ENCODE measurements at regions not wholly inside any gene's neighbourhood (a gene's known extent, or its start where the extent isn't known, plus 50 kb on each side); places are given as distances from the start of the nearest gene placed in this dataset.

GRCh38 chr3:83302091-83302490 is 1540.6 kb upstream of the GBE1 start:
- TF ChIP-seq CTCF (IDR thresholded peaks at IDR 0.05; ENCODE audit: low read depth, low read length) (no peak), POLR2A (IDR thresholded peaks at IDR 0.05; ENCODE audit: extremely low read depth, insufficient read length) (no peak), MAX (IDR thresholded peaks at IDR 0.05; ENCODE audit: low read depth, low read length) (no peak), MYC (IDR thresholded peaks at IDR 0.05; ENCODE audit: low read depth, low read length) (no peak)
- no peak overlapping the region for H3K4me3 ChIP-seq (ENCODE audit: low read depth, low read length)
- no peak for DNase-seq (ENCODE audit: low read depth)

- TF ChIP-seq POLR2A (IDR thresholded peaks at IDR 0.05; ENCODE audit: extremely low read depth, insufficient read length): no peak
- TF ChIP-seq CTCF (IDR thresholded peaks at IDR 0.05; ENCODE audit: low read depth, low read length): no peak
- no peak overlapping the region for H3K4me3 ChIP-seq (ENCODE audit: low read depth, low read length)
Measured at GRCh38 chr3:83317605-83318004, 1556.2 kb upstream of the GBE1 start.

GRCh38 chr3:83320726-83321125 is 1559.3 kb upstream of the GBE1 start:
- no peak overlapping the region for H3K4me3 ChIP-seq (ENCODE audit: low read depth, low read length)
- TF ChIP-seq CTCF (IDR thresholded peaks at IDR 0.05; ENCODE audit: low read depth, low read length): no peak
- no peak for TF ChIP-seq POLR2A (IDR thresholded peaks at IDR 0.05; ENCODE audit: extremely low read depth, insufficient read length)
- no peak for TF ChIP-seq MAX (IDR thresholded peaks at IDR 0.05; ENCODE audit: low read depth, low read length)
- no peak for TF ChIP-seq MYC (IDR thresholded peaks at IDR 0.05; ENCODE audit: low read depth, low read length)
- DNase-seq (ENCODE audit: low read depth): no peak

More at GRCh38 chr3:83317605-83318004, 1556.2 kb upstream of the GBE1 start:
- DNase-seq (ENCODE audit: low read depth): no peak

- no peak overlapping the region for H3K4me3 ChIP-seq (ENCODE audit: low read depth, low read length)
- no peak for DNase-seq (ENCODE audit: low read depth)
- TF ChIP-seq CTCF (IDR thresholded peaks at IDR 0.05; ENCODE audit: low read depth, low read length) (no peak), MYC (IDR thresholded peaks at IDR 0.05; ENCODE audit: low read depth, low read length) (no peak), POLR2A (IDR thresholded peaks at IDR 0.05; ENCODE audit: extremely low read depth, insufficient read length) (no peak), MAX (IDR thresholded peaks at IDR 0.05; ENCODE audit: low read depth, low read length) (no peak)
Measured at GRCh38 chr3:83321457-83321856, 1560.0 kb upstream of the GBE1 start.

- TF ChIP-seq CTCF (IDR thresholded peaks at IDR 0.05; ENCODE audit: low read depth, low read length) (no peak), MYC (IDR thresholded peaks at IDR 0.05; ENCODE audit: low read depth, low read length) (no peak), POLR2A (IDR thresholded peaks at IDR 0.05; ENCODE audit: extremely low read depth, insufficient read length) (no peak), MAX (IDR thresholded peaks at IDR 0.05; ENCODE audit: low read depth, low read length) (no peak)
- DNase-seq (ENCODE audit: low read depth): no peak
- no peak overlapping the region for H3K4me3 ChIP-seq (ENCODE audit: low read depth, low read length)
Measured at GRCh38 chr3:83321891-83322290, 1560.4 kb upstream of the GBE1 start.

GRCh38 chr3:83354205-83354604 is 1592.8 kb upstream of the GBE1 start:
- no peak for DNase-seq (ENCODE audit: low read depth)
- no peak overlapping the region for H3K4me3 ChIP-seq (ENCODE audit: low read depth, low read length)
- TF ChIP-seq MAX (IDR thresholded peaks at IDR 0.05; ENCODE audit: low read depth, low read length) (no peak), MYC (IDR thresholded peaks at IDR 0.05; ENCODE audit: low read depth, low read length) (no peak), POLR2A (IDR thresholded peaks at IDR 0.05; ENCODE audit: extremely low read depth, insufficient read length) (no peak), CTCF (IDR thresholded peaks at IDR 0.05; ENCODE audit: low read depth, low read length) (no peak)

Measured in NB4 (cell line).